DND-41 (cell line): ENCODE measurements at regions not wholly inside any gene's neighbourhood (a gene's known extent, or its start where the extent isn't known, plus 50 kb on each side); places are given as distances from the start of the nearest gene placed in this dataset.

Source experiments
- ATAC-seq: fragments of 200-7000 bp; cut with Tn5 transposase; 3 replicates; pipeline ENCODE4 v1.9.1; 2021; ENCODE audit warnings: low read depth; ENCODE audit not compliant: insufficient read depth
- DNase-seq: peaks from one replicate; pipeline ENCODE4 v3.0.0-alpha.2; 2020
- H2AFZ ChIP-seq: 2 replicates; pipeline ENCODE4 v1.6.0; 2012; ENCODE audit warnings: low read depth, low read length
- H3K27ac ChIP-seq: 2 replicates; pipeline ENCODE4 v1.5.1; 2012; ENCODE audit warnings: low read length, inconsistent platforms
- H3K27me3 ChIP-seq: fragments of 200-600 bp; sonication (generic); 2 replicates; pipeline ENCODE4 v1.6.0; 2012; ENCODE audit warnings: low read length, mild to moderate bottlenecking, inconsistent platforms; ENCODE audit not compliant: insufficient read depth, poor library complexity
- H3K36me3 ChIP-seq: 2 replicates; pipeline ENCODE4 v1.5.1; 2012; ENCODE audit warnings: low read length, inconsistent platforms; ENCODE audit not compliant: insufficient read depth
- H3K4me1 ChIP-seq: 2 replicates; pipeline ENCODE4 v1.5.1; 2012; ENCODE audit warnings: mild to moderate bottlenecking, low read length; ENCODE audit not compliant: insufficient read depth
- H3K4me2 ChIP-seq: 2 replicates; pipeline ENCODE4 v1.6.0; 2012; ENCODE audit warnings: mild to moderate bottlenecking, moderate library complexity, low read length, inconsistent platforms; ENCODE audit not compliant: insufficient read depth
- H3K4me3 ChIP-seq, 2 experiments: fragments of 200-600 bp in 1 of 2; shearing (Covaris generic) in 1 of 2; 2 replicates each; pipeline ENCODE4 v1.5.1; 2012 to 2016; ENCODE audit warnings: inconsistent platforms in 2 of 2, low read length in 2 of 2, mild to moderate bottlenecking in 2 of 2, low read depth in 1 of 2, moderate library complexity in 1 of 2
- H3K79me2 ChIP-seq: 2 replicates; pipeline ENCODE4 v1.6.0; 2012; ENCODE audit warnings: low read length, inconsistent platforms; ENCODE audit not compliant: insufficient read depth
- H3K9ac ChIP-seq: 2 replicates; pipeline ENCODE4 v1.6.0; 2012; ENCODE audit warnings: low read depth, mild to moderate bottlenecking, inconsistent platforms, low read length, moderate library complexity
- H3K9me3 ChIP-seq: 2 replicates; pipeline ENCODE4 v1.5.1; 2012; ENCODE audit warnings: low read length, moderate library complexity, mild to moderate bottlenecking, inconsistent platforms; ENCODE audit not compliant: insufficient read depth, severe bottlenecking
- H4K20me1 ChIP-seq: 2 replicates; pipeline ENCODE4 v1.6.0; 2012; ENCODE audit warnings: low read length; ENCODE audit not compliant: insufficient read depth
- EZH2 ChIP-seq: IDR thresholded peaks from 3 replicates; pipeline ENCODE4 v1.6.1; 2012; ENCODE audit warnings: borderline replicate concordance, low read depth, mild to moderate bottlenecking, moderate library complexity, low read length, inconsistent platforms; ENCODE audit not compliant: severe bottlenecking
- TF ChIP-seq, protein P1 (sequence below): IDR thresholded peaks from 2 replicates; pipeline ENCODE4 v1.5.1; 2012; ENCODE audit warnings: borderline replicate concordance, low read length, moderate library complexity, mild to moderate bottlenecking; ENCODE audit not compliant: poor library complexity, severe bottlenecking; ENCODE audit errors: extremely low read depth

DNA sequence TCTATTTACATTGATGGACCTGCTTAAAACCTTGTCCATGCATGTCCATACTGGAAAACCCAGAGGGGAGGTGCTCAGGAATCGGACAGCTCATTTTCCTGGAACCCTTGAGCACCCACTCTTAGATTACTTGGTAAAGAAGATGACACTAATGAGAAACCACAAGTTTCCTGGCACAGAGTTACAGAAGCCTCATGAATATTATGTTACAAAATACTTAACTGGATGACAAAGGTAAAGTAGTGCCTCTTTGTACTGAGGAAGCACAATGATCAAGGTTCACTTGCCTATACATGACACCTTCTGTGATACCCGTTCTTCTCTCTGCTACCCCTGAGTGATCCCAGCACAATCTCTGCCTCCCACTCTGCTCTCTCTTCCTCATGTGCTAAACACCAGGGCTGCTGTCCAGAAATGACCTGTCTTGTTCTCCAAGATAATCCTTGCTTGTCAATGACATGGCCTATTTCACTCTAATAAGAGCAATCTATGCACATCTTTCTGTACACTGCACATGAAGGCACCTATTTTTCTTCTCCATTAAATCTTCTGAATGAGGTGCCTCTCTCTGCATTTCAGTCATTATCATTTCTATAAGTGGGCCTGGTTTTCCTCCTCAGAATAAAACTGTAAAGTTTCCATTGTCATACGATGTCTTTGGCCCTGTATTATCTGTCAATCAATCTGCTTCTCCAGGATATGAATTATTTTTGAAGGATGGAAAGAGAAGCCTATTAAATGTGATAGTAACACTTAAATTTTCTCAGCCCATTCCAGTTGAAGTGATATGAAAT lies 684.0 kb upstream of the ACO1 start:
- no peaks in the 10 kb centered on the region for H3K79me2 ChIP-seq
- H3K4me3 ChIP-seq, result no peak overlapping the region
- ATAC-seq (no peak), DNase-seq (no peak)
- no peak overlapping the region for H3K4me2 ChIP-seq
- H3K9ac ChIP-seq, result no peak overlapping the region
- no peaks in the 10 kb centered on the region for H3K9me3 ChIP-seq
- no peaks in the 10 kb centered on the region for H3K36me3 ChIP-seq
- TF ChIP-seq, protein P1, sequence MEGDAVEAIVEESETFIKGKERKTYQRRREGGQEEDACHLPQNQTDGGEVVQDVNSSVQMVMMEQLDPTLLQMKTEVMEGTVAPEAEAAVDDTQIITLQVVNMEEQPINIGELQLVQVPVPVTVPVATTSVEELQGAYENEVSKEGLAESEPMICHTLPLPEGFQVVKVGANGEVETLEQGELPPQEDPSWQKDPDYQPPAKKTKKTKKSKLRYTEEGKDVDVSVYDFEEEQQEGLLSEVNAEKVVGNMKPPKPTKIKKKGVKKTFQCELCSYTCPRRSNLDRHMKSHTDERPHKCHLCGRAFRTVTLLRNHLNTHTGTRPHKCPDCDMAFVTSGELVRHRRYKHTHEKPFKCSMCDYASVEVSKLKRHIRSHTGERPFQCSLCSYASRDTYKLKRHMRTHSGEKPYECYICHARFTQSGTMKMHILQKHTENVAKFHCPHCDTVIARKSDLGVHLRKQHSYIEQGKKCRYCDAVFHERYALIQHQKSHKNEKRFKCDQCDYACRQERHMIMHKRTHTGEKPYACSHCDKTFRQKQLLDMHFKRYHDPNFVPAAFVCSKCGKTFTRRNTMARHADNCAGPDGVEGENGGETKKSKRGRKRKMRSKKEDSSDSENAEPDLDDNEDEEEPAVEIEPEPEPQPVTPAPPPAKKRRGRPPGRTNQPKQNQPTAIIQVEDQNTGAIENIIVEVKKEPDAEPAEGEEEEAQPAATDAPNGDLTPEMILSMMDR, result no peak
- TF ChIP-seq EZH2, result no peak
- no peaks in the 10 kb centered on the region for H3K4me1 ChIP-seq
- H3K27ac ChIP-seq, result no peak overlapping the region
- no peak overlapping the region for H2AFZ ChIP-seq
- H3K27me3 ChIP-seq, result no peaks in the 10 kb centered on the region
- no peaks in the 10 kb centered on the region for H4K20me1 ChIP-seq

DNA sequence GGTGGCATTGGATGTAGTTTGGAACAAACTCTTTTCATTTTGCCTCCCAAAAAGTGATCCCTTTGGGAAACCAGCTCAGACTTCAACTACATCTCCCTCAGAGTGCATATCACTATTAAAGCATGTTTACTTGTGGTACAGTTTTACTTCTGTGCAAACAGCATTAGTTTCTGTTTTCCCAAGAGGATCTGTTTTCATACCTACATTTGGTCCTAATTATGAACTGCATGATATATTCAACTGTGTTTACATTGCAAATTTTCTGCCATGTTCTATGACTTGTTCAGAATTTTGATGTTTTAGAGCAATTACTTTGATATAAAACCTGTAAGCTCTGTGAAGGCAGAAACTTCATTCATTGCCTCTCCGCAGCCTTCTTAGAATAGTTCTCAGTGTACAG lies 681.5 kb upstream of the ACO1 start:
- H4K20me1 ChIP-seq, result no peaks in the 10 kb centered on the region
- no peak for DNase-seq
- H3K9me3 ChIP-seq, result no peaks in the 10 kb centered on the region
- no peak for TF ChIP-seq EZH2
- TF ChIP-seq, protein P1, result no peak
- H3K4me1 ChIP-seq, result no peaks in the 10 kb centered on the region
- no peak for ATAC-seq
- no peak overlapping the region for H3K4me3 ChIP-seq
- H3K27me3 ChIP-seq, result no peaks in the 10 kb centered on the region
- H3K9ac ChIP-seq, result no peak overlapping the region
- no peaks in the 10 kb centered on the region for H3K36me3 ChIP-seq
- no peak overlapping the region for H2AFZ ChIP-seq
- H3K79me2 ChIP-seq, result no peaks in the 10 kb centered on the region
- H3K4me2 ChIP-seq, result no peak overlapping the region
- no peak overlapping the region for H3K27ac ChIP-seq

DNA sequence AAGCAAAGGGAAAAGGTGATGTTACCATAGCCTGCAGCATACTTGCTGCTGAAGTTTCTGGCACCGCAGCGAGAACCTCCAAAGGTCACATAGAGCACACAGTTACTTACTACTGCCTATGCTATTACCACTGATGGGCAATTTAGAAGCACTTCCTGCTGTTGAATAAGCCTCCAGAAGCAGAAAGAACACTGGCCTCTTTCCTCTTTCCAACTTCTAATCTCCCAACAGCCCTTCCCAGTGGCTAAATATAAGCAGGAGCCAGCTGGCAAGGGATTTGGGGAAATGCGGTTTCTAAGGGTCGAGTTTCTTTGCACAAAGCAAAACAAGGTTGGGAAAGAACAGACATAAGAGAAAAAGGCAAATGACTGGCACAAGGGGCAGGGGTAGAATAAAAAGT lies 669.2 kb upstream of the ACO1 start:
- Histone ChIP-seq H3K36me3 (no peaks in the 10 kb centered on the region), H3K4me3 (no peak overlapping the region), H3K79me2 (no peaks in the 10 kb centered on the region), H3K27me3 (no peaks in the 10 kb centered on the region), H3K9me3 (no peaks in the 10 kb centered on the region), H4K20me1 (no peaks in the 10 kb centered on the region), H2AFZ (no peak overlapping the region), H3K27ac (no peak overlapping the region), H3K9ac (no peak overlapping the region), H3K4me1 (no peaks in the 10 kb centered on the region), H3K4me2 (no peak overlapping the region)
- TF ChIP-seq, protein P1, result no peak
- TF ChIP-seq EZH2, result no peak
- DNase-seq (no peak), ATAC-seq (no peak)

DNA sequence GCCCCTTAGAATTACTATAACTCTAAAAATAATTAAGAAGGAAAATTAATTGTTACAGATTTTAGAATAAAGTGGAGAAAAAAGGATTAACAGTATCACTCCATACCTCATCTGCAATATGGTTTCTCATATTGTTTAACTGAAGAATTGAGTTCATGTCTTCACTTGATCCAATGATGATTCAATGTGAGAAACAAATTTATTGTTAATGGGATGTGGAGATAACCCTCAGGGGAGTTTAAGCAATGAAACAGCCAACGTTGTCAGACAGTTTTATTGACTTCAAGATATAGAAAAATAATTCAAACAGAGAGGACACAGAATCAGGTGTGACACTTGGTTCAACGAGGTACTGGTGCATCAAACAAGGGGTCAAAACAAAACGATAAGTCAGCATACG lies 665.2 kb upstream of the ACO1 start:
- ATAC-seq, result no peak

More for the DNA sequence above, 665.2 kb upstream of the ACO1 start:
- H3K4me3 ChIP-seq, result no peak overlapping the region
- H4K20me1 ChIP-seq, result no peaks in the 10 kb centered on the region
- H3K27ac ChIP-seq, result no peak overlapping the region
- DNase-seq, result no peak
- H3K36me3 ChIP-seq, result no peaks in the 10 kb centered on the region
- H2AFZ ChIP-seq, result no peak overlapping the region
- H3K9me3 ChIP-seq, result no peaks in the 10 kb centered on the region
- H3K9ac ChIP-seq, result no peak overlapping the region
- H3K4me2 ChIP-seq, result no peak overlapping the region
- no peaks in the 10 kb centered on the region for H3K27me3 ChIP-seq
- no peak for TF ChIP-seq EZH2
- TF ChIP-seq, protein P1, result no peak
- no peaks in the 10 kb centered on the region for H3K4me1 ChIP-seq
- no peaks in the 10 kb centered on the region for H3K79me2 ChIP-seq
